HepG2 (cell line): ENCODE measurements at regions not wholly inside any gene's neighbourhood (a gene's known extent, or its start where the extent isn't known, plus 50 kb on each side); places are given as distances from the start of the nearest gene placed in this dataset.

Experiments used
- CEBPZ ChIP-seq: IDR thresholded peaks from 2 replicates; pipeline ENCODE4 v1.6.1; 2012; ENCODE audit warnings: low read length, improper control_type of control experiment
- GFI1 ChIP-seq: sonication (generic); formaldehyde crosslinking; IDR thresholded peaks from 2 replicates; pipeline ENCODE4 v1.5.0; 2020; ENCODE audit warnings: missing genetic modification reagents, mild to moderate bottlenecking, borderline replicate concordance
- REL ChIP-seq: sonication (generic); formaldehyde crosslinking; conservative IDR thresholded peaks from 2 replicates; pipeline ENCODE4 v1.8.0; 2022; ENCODE audit warnings: mild to moderate bottlenecking, missing genetic modification reagents, moderate library complexity
- SMAD3 ChIP-seq: sonication (generic); formaldehyde crosslinking; IDR thresholded peaks from 2 replicates; pipeline ENCODE4 v1.4.0; 2020; ENCODE audit warnings: missing genetic modification reagents
- ZBTB20 ChIP-seq: sonication (generic); formaldehyde crosslinking; IDR thresholded peaks from 2 replicates; pipeline ENCODE4 v1.8.1; 2023; ENCODE audit warnings: missing genetic modification reagents, low read depth, mild to moderate bottlenecking, borderline replicate concordance
- ZNF282 ChIP-seq: fragments of 450-650 bp; IDR thresholded peaks from 2 replicates; pipeline ENCODE4 v1.6.1; 2018; ENCODE audit not compliant: partially characterized antibody
- ZNF576 ChIP-seq: sonication (generic); formaldehyde crosslinking; IDR thresholded peaks from 2 replicates; pipeline ENCODE4 v1.4.0; 2020; ENCODE audit warnings: mild to moderate bottlenecking, missing genetic modification reagents

GRCh38 chr2:103462712-103463111, 700.9 kb downstream of the TMEM182 start:
- TF ChIP-seq GFI1 (no peak), REL (no peak), ZBTB20 (CRISPR knock-in tag) (no peak), SMAD3 (CRISPR knock-in tag) (no peak), CEBPZ (no peak), ZNF282 (no peak), ZNF576 (CRISPR knock-in tag) (no peak)
